Activated CD4-positive, alpha-beta T cell treated with anti-CD3 and anti-CD28 coated beads for 36 hours (primary cell): ENCODE measurements at regions not wholly inside any gene's neighbourhood (a gene's known extent, or its start where the extent isn't known, plus 50 kb on each side); places are given as distances from the start of the nearest gene placed in this dataset.
"Not testable (repeated sequence)": the region's sequence is repeated elsewhere in the genome, so short reads cannot be mapped to it uniquely, and the experiment has no call there.

ENCODE experiments used
- ATAC-seq: fragments of 200-7000 bp; cut with Tn5 transposase; one replicate; pipeline ENCODE4 v1.10.0; 2021; ENCODE audit warnings: mild to moderate bottlenecking, moderate library complexity
- CTCF ChIA-PET: fragments of 350-600 bp; sonication (Branson Sonifier 250); formaldehyde crosslinking; loops from one replicate; lab custom pipeline; 2021; ENCODE audit warnings: antibody characterized with exemption; lab: Charles Lee
- POLR2A ChIA-PET: fragments of 350-600 bp; sonication (Branson Sonifier 250); formaldehyde crosslinking; loops from one replicate; lab custom pipeline; 2021; ENCODE audit warnings: antibody characterized with exemption, inconsistent platforms; lab: Charles Lee
- DNase-seq: peaks from one replicate; pipeline ENCODE4 v3.0.0-alpha.2; 2020
- H3K27ac Mint-ChIP-seq: one replicate; pipeline ENCODE4 v1.8.0; 2021; ENCODE audit warnings: mixed read lengths
- H3K27me3 Mint-ChIP-seq: one replicate; pipeline ENCODE4 v1.8.0; 2021; ENCODE audit warnings: mixed read lengths
- H3K36me3 Mint-ChIP-seq: one replicate; pipeline ENCODE4 v1.8.0; 2021; ENCODE audit warnings: low read depth, mixed read lengths
- H3K4me1 Mint-ChIP-seq: one replicate; pipeline ENCODE4 v1.8.0; 2021; ENCODE audit warnings: mixed read lengths
- H3K4me3 Mint-ChIP-seq: one replicate; pipeline ENCODE4 v1.8.0; 2021; ENCODE audit warnings: mild to moderate bottlenecking, moderate library complexity, mixed read lengths
- H3K9me3 Mint-ChIP-seq: one replicate; pipeline ENCODE4 v1.8.0; 2021; ENCODE audit warnings: low read depth, mixed read lengths
- intact Hi-C, 2 experiments: fragments of 100-400 bp; cut with DNase I in 1 of 2; cut with micrococcal nuclease in 1 of 2; formaldehyde crosslinking; loops; one replicate each; pipeline versions ENCODE4 v1.14.2 to v1.15.1; 2022 to 2024; cut with DNase I, micrococcal nuclease

GRCh38 chr2:87679950-87680349 is 67.9 kb upstream of the PLGLB2 start:
- H3K27me3 Mint-ChIP-seq, intact Hi-C loops, ATAC-seq, POLR2A ChIA-PET, H3K4me1 Mint-ChIP-seq, H3K27ac Mint-ChIP-seq, H3K9me3 Mint-ChIP-seq, H3K4me3 Mint-ChIP-seq, H3K36me3 Mint-ChIP-seq, DNase-seq, CTCF ChIA-PET: not testable (repeated sequence)

- H3K27me3 Mint-ChIP-seq, intact Hi-C loops, H3K4me1 Mint-ChIP-seq, DNase-seq, POLR2A ChIA-PET, H3K4me3 Mint-ChIP-seq, H3K36me3 Mint-ChIP-seq, H3K27ac Mint-ChIP-seq, ATAC-seq, CTCF ChIA-PET, H3K9me3 Mint-ChIP-seq: not testable (repeated sequence)
Observed at GRCh38 chr2:87680691-87681090, 67.2 kb upstream of the PLGLB2 start.

- H3K36me3 Mint-ChIP-seq, H3K27me3 Mint-ChIP-seq, H3K27ac Mint-ChIP-seq, H3K9me3 Mint-ChIP-seq, CTCF ChIA-PET, DNase-seq, H3K4me1 Mint-ChIP-seq, ATAC-seq, intact Hi-C loops, POLR2A ChIA-PET, H3K4me3 Mint-ChIP-seq: not testable (repeated sequence)
Observed at GRCh38 chr2:87683451-87683850, 64.4 kb upstream of the PLGLB2 start.

DNA sequence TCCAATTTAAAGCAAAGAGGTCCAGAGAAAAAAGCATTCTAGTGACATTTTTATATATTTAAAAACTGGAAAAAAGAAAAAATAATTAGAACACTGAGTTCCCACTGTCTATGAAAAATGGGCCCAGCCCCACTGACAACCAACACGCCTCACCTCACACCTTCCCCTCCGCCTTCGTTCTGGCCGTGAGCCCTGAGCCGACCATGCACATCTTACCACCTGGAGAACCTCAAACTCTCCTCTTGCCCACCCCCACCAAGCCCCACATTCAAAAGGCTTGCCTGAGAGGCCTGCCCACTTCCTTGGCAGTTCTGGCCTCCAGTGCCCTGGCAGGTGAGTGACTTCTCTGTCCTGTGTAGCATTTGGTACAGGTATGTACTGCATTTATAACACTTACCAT is 63.9 kb upstream of the PLGLB2 start:
- intact Hi-C loops, POLR2A ChIA-PET, ATAC-seq, H3K27me3 Mint-ChIP-seq, H3K4me1 Mint-ChIP-seq, H3K9me3 Mint-ChIP-seq, DNase-seq, CTCF ChIA-PET, H3K36me3 Mint-ChIP-seq, H3K27ac Mint-ChIP-seq, H3K4me3 Mint-ChIP-seq: not testable (repeated sequence)

GRCh38 chr2:87685558-87685957 is 62.3 kb upstream of the PLGLB2 start:
- POLR2A ChIA-PET, H3K36me3 Mint-ChIP-seq, CTCF ChIA-PET, DNase-seq, H3K9me3 Mint-ChIP-seq, intact Hi-C loops, H3K27me3 Mint-ChIP-seq, ATAC-seq, H3K4me3 Mint-ChIP-seq, H3K4me1 Mint-ChIP-seq, H3K27ac Mint-ChIP-seq: not testable (repeated sequence)

- intact Hi-C loops, CTCF ChIA-PET, H3K27ac Mint-ChIP-seq, POLR2A ChIA-PET, H3K36me3 Mint-ChIP-seq, H3K27me3 Mint-ChIP-seq, H3K4me3 Mint-ChIP-seq, DNase-seq, H3K9me3 Mint-ChIP-seq, H3K4me1 Mint-ChIP-seq, ATAC-seq: not testable (repeated sequence)
Observed at GRCh38 chr2:87686873-87687549, 60.9 kb upstream of the PLGLB2 start.

GRCh38 chr2:87687550-87688270 is 60.2 kb upstream of the PLGLB2 start:
- ATAC-seq, H3K9me3 Mint-ChIP-seq, H3K4me3 Mint-ChIP-seq, intact Hi-C loops, POLR2A ChIA-PET, H3K27ac Mint-ChIP-seq, H3K4me1 Mint-ChIP-seq, CTCF ChIA-PET, H3K36me3 Mint-ChIP-seq, DNase-seq, H3K27me3 Mint-ChIP-seq: not testable (repeated sequence)

DNA sequence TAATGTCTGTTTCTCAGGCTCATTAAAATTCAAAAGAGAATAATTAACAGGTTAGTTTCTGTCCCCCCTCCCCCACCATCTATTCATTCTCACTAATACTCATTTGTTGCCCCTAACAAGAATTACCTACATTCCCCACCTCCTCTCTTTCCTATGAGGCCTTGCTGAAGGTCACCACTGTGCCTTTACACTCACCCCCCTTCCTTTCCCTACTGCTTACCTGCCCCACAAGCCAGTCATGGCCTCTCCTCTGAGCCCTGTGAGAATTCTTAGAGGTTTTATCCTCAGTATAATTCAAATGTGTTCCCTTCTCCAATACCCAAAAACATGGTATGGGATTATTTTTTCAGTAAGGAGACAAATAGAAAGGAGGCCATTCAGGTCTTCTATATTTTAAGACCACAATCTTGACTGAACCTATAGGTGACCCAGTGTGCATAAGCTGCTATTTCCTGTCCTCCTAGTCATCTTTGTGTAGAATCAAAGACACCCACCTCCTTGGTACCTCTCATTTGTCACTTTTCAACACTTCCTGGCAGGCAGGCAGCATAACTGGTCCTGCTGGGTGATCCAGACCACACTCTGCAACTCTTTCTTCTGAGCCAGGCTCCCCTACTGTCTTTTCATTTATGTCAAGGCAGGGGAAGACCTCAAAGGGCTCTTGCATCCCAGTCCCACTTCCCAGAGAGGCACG is 55.8 kb upstream of the PLGLB2 start:
- H3K36me3 Mint-ChIP-seq, H3K4me1 Mint-ChIP-seq, intact Hi-C loops, CTCF ChIA-PET, DNase-seq, H3K27me3 Mint-ChIP-seq, H3K4me3 Mint-ChIP-seq, H3K9me3 Mint-ChIP-seq, H3K27ac Mint-ChIP-seq, POLR2A ChIA-PET: not testable (repeated sequence)
- peak; percentile 94 for ATAC-seq

DNA sequence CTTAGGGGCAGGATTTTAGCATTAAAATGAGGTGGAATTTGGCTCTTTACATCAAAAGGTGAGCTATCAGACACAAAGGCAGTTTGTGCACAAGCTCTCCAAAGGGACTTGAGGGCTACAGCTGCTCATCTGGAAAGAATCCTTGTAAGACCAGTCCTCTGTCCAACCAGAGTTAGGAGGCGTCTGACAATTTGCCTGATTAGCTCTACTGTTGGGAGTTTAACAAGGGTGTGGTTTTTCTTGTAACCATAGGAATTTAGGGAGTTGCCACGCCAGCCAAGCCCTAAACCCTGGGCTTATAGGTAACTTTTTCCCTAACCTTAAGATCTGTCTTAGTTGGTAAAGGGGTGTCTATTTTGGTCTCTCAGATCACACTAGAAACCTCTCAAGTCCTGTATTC is 55.0 kb upstream of the PLGLB2 start:
- H3K36me3 Mint-ChIP-seq, CTCF ChIA-PET, H3K27me3 Mint-ChIP-seq, DNase-seq, H3K4me1 Mint-ChIP-seq, ATAC-seq, H3K9me3 Mint-ChIP-seq, intact Hi-C loops, H3K4me3 Mint-ChIP-seq, POLR2A ChIA-PET, H3K27ac Mint-ChIP-seq: not testable (repeated sequence)

GRCh38 chr2:87693882-87694281 is 54.0 kb upstream of the PLGLB2 start:
- H3K4me3 Mint-ChIP-seq, POLR2A ChIA-PET, CTCF ChIA-PET, DNase-seq, H3K36me3 Mint-ChIP-seq, intact Hi-C loops, H3K4me1 Mint-ChIP-seq, H3K27ac Mint-ChIP-seq, H3K9me3 Mint-ChIP-seq, H3K27me3 Mint-ChIP-seq, ATAC-seq: not testable (repeated sequence)

DNA sequence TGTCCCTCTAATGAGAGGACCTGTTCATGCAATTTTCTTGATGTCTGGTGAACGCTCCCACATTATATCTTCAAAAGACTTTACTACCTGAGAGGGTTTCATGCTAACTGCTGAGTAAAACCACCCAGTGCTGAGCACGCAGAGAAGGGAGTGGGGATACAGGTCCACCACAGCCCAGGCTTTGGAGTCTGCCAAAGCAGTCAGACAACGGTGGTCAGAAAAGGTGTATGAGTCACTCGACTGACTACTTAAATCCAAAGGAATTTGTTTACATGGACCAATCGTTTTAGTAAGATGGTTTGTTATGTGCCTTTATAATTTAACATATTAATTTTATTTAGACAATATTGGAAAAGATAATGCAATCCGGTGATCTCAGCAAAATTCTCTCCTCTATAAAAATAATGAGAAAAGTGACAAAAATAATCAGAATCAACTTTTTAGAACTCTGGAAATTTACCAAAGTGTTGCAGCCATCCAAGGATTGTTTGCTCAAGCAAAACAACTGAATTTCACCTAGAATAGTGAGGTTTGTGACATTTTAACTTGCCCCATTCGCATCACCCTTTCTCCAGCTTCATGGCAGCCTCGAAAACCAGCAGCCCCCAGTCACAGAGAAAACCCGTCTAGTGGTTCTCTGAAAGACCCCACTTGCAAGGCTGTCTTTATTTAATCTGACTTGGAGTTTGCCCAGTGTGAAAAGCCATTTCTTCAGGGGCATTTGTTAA is 52.1 kb upstream of the PLGLB2 start:
- ATAC-seq, POLR2A ChIA-PET, H3K4me1 Mint-ChIP-seq, DNase-seq, CTCF ChIA-PET, H3K9me3 Mint-ChIP-seq, H3K27me3 Mint-ChIP-seq, intact Hi-C loops, H3K27ac Mint-ChIP-seq, H3K4me3 Mint-ChIP-seq, H3K36me3 Mint-ChIP-seq: not testable (repeated sequence)
